ENCODE measurements at regions not wholly inside any gene's neighbourhood (a gene's known extent, or its start where the extent isn't known, plus 50 kb on each side); places are given as distances from the start of the nearest gene placed in this dataset.

GRCh38 chr17:34842235-34842634 lies 119.0 kb downstream of the CCT6B start:
- TF ChIP-seq, protein P1, sequence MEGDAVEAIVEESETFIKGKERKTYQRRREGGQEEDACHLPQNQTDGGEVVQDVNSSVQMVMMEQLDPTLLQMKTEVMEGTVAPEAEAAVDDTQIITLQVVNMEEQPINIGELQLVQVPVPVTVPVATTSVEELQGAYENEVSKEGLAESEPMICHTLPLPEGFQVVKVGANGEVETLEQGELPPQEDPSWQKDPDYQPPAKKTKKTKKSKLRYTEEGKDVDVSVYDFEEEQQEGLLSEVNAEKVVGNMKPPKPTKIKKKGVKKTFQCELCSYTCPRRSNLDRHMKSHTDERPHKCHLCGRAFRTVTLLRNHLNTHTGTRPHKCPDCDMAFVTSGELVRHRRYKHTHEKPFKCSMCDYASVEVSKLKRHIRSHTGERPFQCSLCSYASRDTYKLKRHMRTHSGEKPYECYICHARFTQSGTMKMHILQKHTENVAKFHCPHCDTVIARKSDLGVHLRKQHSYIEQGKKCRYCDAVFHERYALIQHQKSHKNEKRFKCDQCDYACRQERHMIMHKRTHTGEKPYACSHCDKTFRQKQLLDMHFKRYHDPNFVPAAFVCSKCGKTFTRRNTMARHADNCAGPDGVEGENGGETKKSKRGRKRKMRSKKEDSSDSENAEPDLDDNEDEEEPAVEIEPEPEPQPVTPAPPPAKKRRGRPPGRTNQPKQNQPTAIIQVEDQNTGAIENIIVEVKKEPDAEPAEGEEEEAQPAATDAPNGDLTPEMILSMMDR (IDR thresholded peaks at IDR 0.05; ENCODE audit: low read depth, low read length, missing input control) = no peak
- no peak for TF ChIP-seq YY1 (IDR thresholded peaks at IDR 0.05)
- TF ChIP-seq TAF1 (conservative IDR thresholded peaks at IDR 0.05) = no peak
- TF ChIP-seq, protein P2, sequence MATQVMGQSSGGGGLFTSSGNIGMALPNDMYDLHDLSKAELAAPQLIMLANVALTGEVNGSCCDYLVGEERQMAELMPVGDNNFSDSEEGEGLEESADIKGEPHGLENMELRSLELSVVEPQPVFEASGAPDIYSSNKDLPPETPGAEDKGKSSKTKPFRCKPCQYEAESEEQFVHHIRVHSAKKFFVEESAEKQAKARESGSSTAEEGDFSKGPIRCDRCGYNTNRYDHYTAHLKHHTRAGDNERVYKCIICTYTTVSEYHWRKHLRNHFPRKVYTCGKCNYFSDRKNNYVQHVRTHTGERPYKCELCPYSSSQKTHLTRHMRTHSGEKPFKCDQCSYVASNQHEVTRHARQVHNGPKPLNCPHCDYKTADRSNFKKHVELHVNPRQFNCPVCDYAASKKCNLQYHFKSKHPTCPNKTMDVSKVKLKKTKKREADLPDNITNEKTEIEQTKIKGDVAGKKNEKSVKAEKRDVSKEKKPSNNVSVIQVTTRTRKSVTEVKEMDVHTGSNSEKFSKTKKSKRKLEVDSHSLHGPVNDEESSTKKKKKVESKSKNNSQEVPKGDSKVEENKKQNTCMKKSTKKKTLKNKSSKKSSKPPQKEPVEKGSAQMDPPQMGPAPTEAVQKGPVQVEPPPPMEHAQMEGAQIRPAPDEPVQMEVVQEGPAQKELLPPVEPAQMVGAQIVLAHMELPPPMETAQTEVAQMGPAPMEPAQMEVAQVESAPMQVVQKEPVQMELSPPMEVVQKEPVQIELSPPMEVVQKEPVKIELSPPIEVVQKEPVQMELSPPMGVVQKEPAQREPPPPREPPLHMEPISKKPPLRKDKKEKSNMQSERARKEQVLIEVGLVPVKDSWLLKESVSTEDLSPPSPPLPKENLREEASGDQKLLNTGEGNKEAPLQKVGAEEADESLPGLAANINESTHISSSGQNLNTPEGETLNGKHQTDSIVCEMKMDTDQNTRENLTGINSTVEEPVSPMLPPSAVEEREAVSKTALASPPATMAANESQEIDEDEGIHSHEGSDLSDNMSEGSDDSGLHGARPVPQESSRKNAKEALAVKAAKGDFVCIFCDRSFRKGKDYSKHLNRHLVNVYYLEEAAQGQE (IDR thresholded peaks at IDR 0.05) = no peak
- TF ChIP-seq RXRA (IDR thresholded peaks at IDR 0.05) = no peak
- TF ChIP-seq FOXA1 (IDR thresholded peaks at IDR 0.05) = no peak
- TF ChIP-seq ZBTB33 (IDR thresholded peaks at IDR 0.05) = no peak
- no peak for TF ChIP-seq GABPA (IDR thresholded peaks at IDR 0.05 in 1 of 2, conservative IDR thresholded peaks at IDR 0.05 in 1 of 2)
- no peak for TF ChIP-seq SP1 (IDR thresholded peaks at IDR 0.05)
- no peak for TF ChIP-seq EGR1 (IDR thresholded peaks at IDR 0.05; ENCODE audit: low read depth in 2 of 2)
- no peak for TF ChIP-seq RAD21 (IDR thresholded peaks at IDR 0.05)
- no peak for TF ChIP-seq JUND (IDR thresholded peaks at IDR 0.05)
- TF ChIP-seq, protein P3, sequence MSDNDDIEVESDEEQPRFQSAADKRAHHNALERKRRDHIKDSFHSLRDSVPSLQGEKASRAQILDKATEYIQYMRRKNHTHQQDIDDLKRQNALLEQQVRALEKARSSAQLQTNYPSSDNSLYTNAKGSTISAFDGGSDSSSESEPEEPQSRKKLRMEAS (IDR thresholded peaks at IDR 0.05) = no peak
- no peak for TF ChIP-seq HNF4G (IDR thresholded peaks at IDR 0.05)
